Ishikawa (cell line): ENCODE measurements at regions not wholly inside any gene's neighbourhood (a gene's known extent, or its start where the extent isn't known, plus 50 kb on each side); places are given as distances from the start of the nearest gene placed in this dataset.

Source experiments
- CEBPB ChIP-seq: IDR thresholded peaks from 2 replicates; pipeline ENCODE4 v1.6.1; 2012
- CREB1 ChIP-seq: IDR thresholded peaks from 2 replicates; pipeline ENCODE4 v1.6.1; 2012; ENCODE audit warnings: low read depth
- EGR1 ChIP-seq: IDR thresholded peaks from 2 replicates; pipeline ENCODE4 v1.6.1; 2012
- EP300 ChIP-seq: IDR thresholded peaks from 2 replicates; pipeline ENCODE4 v1.6.1; 2012; ENCODE audit warnings: borderline replicate concordance
- FOXM1 ChIP-seq: IDR thresholded peaks from 2 replicates; pipeline ENCODE4 v1.6.1; 2012; ENCODE audit warnings: low read depth, borderline replicate concordance
- NFIC ChIP-seq: IDR thresholded peaks from 2 replicates; pipeline ENCODE4 v1.6.1; 2012
- RAD21 ChIP-seq: IDR thresholded peaks from 2 replicates; pipeline ENCODE4 v1.6.1; 2012; ENCODE audit warnings: low read depth
- TAF1 ChIP-seq: IDR thresholded peaks from 2 replicates; pipeline ENCODE4 v1.6.1; 2012; ENCODE audit warnings: low read depth, mild to moderate bottlenecking
- TCF12 ChIP-seq: IDR thresholded peaks from 2 replicates; pipeline ENCODE4 v1.6.1; 2012; ENCODE audit warnings: low read depth
- TEAD4 ChIP-seq: IDR thresholded peaks from 2 replicates; pipeline ENCODE4 v1.6.1; 2012
- ZBTB7A ChIP-seq: IDR thresholded peaks from 2 replicates; pipeline ENCODE4 v1.6.1; 2012; ENCODE audit warnings: low read depth
- TF ChIP-seq, protein P1 (sequence below): IDR thresholded peaks from 2 replicates; pipeline ENCODE4 v1.6.1; 2012; ENCODE audit warnings: low read depth, mild to moderate bottlenecking
- TF ChIP-seq, protein P2 (sequence below): IDR thresholded peaks from 2 replicates; pipeline ENCODE4 v1.6.1; 2012

DNA sequence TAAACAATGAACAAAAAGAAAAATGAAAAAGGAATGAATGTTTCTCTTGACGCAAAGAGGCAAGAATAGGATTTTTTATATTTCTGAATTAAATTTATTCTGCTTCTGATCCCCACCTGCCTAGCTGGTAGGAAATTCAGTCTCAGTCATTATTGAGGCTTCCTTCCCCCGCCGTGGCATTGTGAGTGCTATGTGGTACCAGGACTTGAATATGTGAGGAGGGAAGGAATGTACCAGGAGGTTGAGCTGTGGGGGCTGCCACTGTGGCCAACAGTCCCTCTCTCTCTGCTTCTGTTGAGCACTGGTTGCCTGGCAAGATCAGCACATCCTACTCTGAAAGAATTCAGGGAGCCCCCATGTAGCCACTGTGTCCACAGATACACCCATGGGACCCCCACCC lies 368.1 kb upstream of the JARID2 start:
- TF ChIP-seq, protein P1, sequence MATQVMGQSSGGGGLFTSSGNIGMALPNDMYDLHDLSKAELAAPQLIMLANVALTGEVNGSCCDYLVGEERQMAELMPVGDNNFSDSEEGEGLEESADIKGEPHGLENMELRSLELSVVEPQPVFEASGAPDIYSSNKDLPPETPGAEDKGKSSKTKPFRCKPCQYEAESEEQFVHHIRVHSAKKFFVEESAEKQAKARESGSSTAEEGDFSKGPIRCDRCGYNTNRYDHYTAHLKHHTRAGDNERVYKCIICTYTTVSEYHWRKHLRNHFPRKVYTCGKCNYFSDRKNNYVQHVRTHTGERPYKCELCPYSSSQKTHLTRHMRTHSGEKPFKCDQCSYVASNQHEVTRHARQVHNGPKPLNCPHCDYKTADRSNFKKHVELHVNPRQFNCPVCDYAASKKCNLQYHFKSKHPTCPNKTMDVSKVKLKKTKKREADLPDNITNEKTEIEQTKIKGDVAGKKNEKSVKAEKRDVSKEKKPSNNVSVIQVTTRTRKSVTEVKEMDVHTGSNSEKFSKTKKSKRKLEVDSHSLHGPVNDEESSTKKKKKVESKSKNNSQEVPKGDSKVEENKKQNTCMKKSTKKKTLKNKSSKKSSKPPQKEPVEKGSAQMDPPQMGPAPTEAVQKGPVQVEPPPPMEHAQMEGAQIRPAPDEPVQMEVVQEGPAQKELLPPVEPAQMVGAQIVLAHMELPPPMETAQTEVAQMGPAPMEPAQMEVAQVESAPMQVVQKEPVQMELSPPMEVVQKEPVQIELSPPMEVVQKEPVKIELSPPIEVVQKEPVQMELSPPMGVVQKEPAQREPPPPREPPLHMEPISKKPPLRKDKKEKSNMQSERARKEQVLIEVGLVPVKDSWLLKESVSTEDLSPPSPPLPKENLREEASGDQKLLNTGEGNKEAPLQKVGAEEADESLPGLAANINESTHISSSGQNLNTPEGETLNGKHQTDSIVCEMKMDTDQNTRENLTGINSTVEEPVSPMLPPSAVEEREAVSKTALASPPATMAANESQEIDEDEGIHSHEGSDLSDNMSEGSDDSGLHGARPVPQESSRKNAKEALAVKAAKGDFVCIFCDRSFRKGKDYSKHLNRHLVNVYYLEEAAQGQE: no peak
- TF ChIP-seq CEBPB: no peak
- TF ChIP-seq, protein P2, sequence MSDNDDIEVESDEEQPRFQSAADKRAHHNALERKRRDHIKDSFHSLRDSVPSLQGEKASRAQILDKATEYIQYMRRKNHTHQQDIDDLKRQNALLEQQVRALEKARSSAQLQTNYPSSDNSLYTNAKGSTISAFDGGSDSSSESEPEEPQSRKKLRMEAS: no peak
- no peak for TF ChIP-seq EP300
- no peak for TF ChIP-seq ZBTB7A
- no peak for TF ChIP-seq CREB1
- TF ChIP-seq RAD21: no peak
- TF ChIP-seq TCF12: no peak
- no peak for TF ChIP-seq TAF1
- no peak for TF ChIP-seq TEAD4
- TF ChIP-seq FOXM1: no peak
- TF ChIP-seq EGR1: no peak
- no peak for TF ChIP-seq NFIC
